Small intestine (tissue), 7 donors: ENCODE measurements at regions not wholly inside any gene's neighbourhood (a gene's known extent, or its start where the extent isn't known, plus 50 kb on each side); places are given as distances from the start of the nearest gene placed in this dataset.

Experiments used
- DNase-seq, 2 donors: peaks; one replicate each; pipeline versions ENCODE4 v3.0.0 to v3.0.0-alpha.2; 2013
- FAIRE-seq: peaks from 2 replicates; lab custom pipeline; 2012; peaks lifted over from hg19 to GRCh38; lab: Jason Lieb, UNC
- H3K27ac ChIP-seq, 3 donors: one replicate each; pipeline ENCODE4 v1.5.1; 2013; ENCODE audit warnings: low read length in 2 of 3, mild to moderate bottlenecking in 2 of 3, control low read depth in 1 of 3, inconsistent platforms in 1 of 3, low read depth in 1 of 3, moderate library complexity in 1 of 3
- H3K27me3 ChIP-seq, 3 donors: one replicate each; pipeline ENCODE4 v1.6.1; 2013; ENCODE audit warnings: low read length in 3 of 3, inconsistent platforms in 1 of 3; ENCODE audit not compliant: control insufficient read depth in 3 of 3, insufficient read depth in 3 of 3
- H3K36me3 ChIP-seq, 3 donors: one replicate each; pipeline ENCODE4 v1.6.1; 2013; ENCODE audit warnings: low read length in 3 of 3, inconsistent platforms in 1 of 3, low read depth in 1 of 3, mild to moderate bottlenecking in 1 of 3, moderate library complexity in 1 of 3; ENCODE audit not compliant: control insufficient read depth in 3 of 3, insufficient read depth in 2 of 3
- H3K4me1 ChIP-seq, 3 donors: one replicate each; pipeline ENCODE4 v1.6.1; 2013; ENCODE audit warnings: low read length in 2 of 3, inconsistent platforms in 1 of 3, low read depth in 1 of 3, mild to moderate bottlenecking in 1 of 3, moderate library complexity in 1 of 3; ENCODE audit not compliant: control insufficient read depth in 3 of 3, insufficient read depth in 2 of 3
- H3K4me3 ChIP-seq, 3 donors: one replicate each; pipeline ENCODE4 v1.5.1; 2013; ENCODE audit warnings: low read length in 3 of 3, control low read depth in 1 of 3, inconsistent platforms in 1 of 3, low read depth in 1 of 3, mild to moderate bottlenecking in 1 of 3, moderate library complexity in 1 of 3
- H3K9me3 ChIP-seq, 2 donors: one replicate each; pipeline ENCODE4 v1.6.1; 2013; ENCODE audit warnings: low read depth in 1 of 2, low read length in 1 of 2; ENCODE audit not compliant: control insufficient read depth in 2 of 2, insufficient read depth in 1 of 2
- WGBS, 3 donors: extraction: QIAGEN DNeasy Blood & Tissue Kit; methylation state at CpG; one replicate each; pipeline ENCODE4 v1.1.7; 2013; 5-methylcytosine and 5-hydroxymethylcytosine counted together
- donor health status: healthy with polysubstance abuse.
- donor health status: control.
- donor health status: control.
- donor health status: Bipolar disorder and iron deficiency.
- donor health status: healthy.

DNA sequence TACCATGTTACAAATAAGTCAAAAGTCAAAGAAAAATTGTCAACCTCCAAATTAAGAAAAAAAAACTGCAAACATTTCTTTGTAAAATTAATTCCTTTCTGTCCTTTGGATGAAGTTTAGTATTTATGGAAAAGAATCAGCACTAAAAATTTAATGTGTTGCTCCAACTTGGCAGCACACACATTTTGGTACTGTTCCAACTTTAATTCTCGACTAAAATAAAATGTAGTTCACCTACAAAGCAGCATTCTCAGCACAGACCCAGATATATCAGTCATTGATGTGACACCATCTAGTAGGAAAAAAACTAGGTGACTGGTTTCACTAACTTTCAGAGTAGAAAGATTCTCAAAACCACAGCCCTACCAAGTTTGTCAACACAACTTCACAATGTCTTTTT, 131.7 kb upstream of the ROBO2 start:
- H3K36me3 ChIP-seq = no peaks in the 10 kb centered on the region
- DNase-seq (no peak), FAIRE-seq (no peak)
- no peak overlapping the region for H3K27ac ChIP-seq
- H3K27me3 ChIP-seq = no peaks in the 10 kb centered on the region
- WGBS, 3 donors = 10 to 21% (median 17%) methylated on average over 1 of the region's 1 CpG
- no peaks in the 10 kb centered on the region for H3K4me1 ChIP-seq
- H3K4me3 ChIP-seq = no peak overlapping the region
- H3K9me3 ChIP-seq = peaks cover 0 to 3% of the 10 kb centered on the region in 2 donors

- 20 to 51% (median 32%) methylated on average over 12 of the region's 12 CpGs for WGBS, 3 donors
- no peaks in the 10 kb centered on the region for H3K36me3 ChIP-seq
- H3K27me3 ChIP-seq = no peaks in the 10 kb centered on the region
- no peak overlapping the region for H3K27ac ChIP-seq
- peak; percentile 84 for FAIRE-seq
- H3K9me3 ChIP-seq = no peaks in the 10 kb centered on the region
- no peak overlapping the region for H3K4me3 ChIP-seq
- peak; percentile 27 to 52 for DNase-seq
- no peaks in the 10 kb centered on the region for H3K4me1 ChIP-seq
These were observed 127.0 kb upstream of the ROBO2 start for GRCh38 chr3:76912841-76913383.

DNA sequence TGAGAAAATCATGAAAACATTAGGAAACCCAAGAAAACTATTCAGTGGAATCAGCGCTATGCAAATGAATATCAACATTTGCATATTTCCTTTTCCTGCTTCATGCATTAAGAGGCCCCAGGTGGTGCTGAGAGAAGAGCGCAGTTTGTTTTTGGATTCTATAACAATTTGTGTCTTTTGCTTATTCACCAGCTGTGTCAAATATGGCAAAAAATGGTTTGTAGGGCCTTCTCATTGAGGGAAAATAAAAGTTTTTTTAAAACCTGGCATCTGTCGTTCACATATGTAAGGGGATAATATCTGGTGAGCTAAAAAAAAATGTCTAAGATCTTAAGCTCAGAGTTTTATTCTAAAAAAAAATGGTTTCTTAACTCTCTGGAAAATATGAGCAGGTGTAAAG, 122.5 kb upstream of the ROBO2 start:
- DNase-seq (no peak), FAIRE-seq (no peak)
- no peaks in the 10 kb centered on the region for H3K36me3 ChIP-seq
- H3K4me1 ChIP-seq = no peaks in the 10 kb centered on the region
- H3K27ac ChIP-seq = no peak overlapping the region
- H3K9me3 ChIP-seq = peaks cover 0 to under 1% of the 10 kb centered on the region in 2 donors
- WGBS, 3 donors = 90 to 93% (median 91%) methylated on average over 3 of the region's 3 CpGs
- H3K4me3 ChIP-seq = no peak overlapping the region
- no peaks in the 10 kb centered on the region for H3K27me3 ChIP-seq

- no peak for FAIRE-seq
- H3K36me3 ChIP-seq = no peaks in the 10 kb centered on the region
- H3K27me3 ChIP-seq = no peaks in the 10 kb centered on the region
- no peaks in the 10 kb centered on the region for H3K4me1 ChIP-seq
- no peak overlapping the region for H3K27ac ChIP-seq
- no peak overlapping the region for H3K4me3 ChIP-seq
- DNase-seq = no peak
- H3K9me3 ChIP-seq = peaks cover 0 to 3% of the 10 kb centered on the region in 2 donors
These were observed 119.4 kb upstream of the ROBO2 start for GRCh38 chr3:76920511-76920910.

- Histone ChIP-seq H3K27me3 (no peaks in the 10 kb centered on the region), H3K27ac (no peak overlapping the region), H3K4me1 (no peaks in the 10 kb centered on the region), H3K9me3 (peaks cover 0 to 3% of the 10 kb centered on the region in 2 donors), H3K4me3 (no peak overlapping the region), H3K36me3 (no peaks in the 10 kb centered on the region)
- WGBS, 3 donors = 58 to 74% (median 73%) methylated on average over 1 of the region's 1 CpG
- DNase-seq (no peak), FAIRE-seq (no peak)
These were observed 116.4 kb upstream of the ROBO2 start for GRCh38 chr3:76923485-76923884.

GRCh38 chr3:76930712-76931111, 109.2 kb upstream of the ROBO2 start:
- Histone ChIP-seq H3K4me3 (no peak overlapping the region), H3K36me3 (no peaks in the 10 kb centered on the region), H3K9me3 (no peaks in the 10 kb centered on the region), H3K27me3 (no peaks in the 10 kb centered on the region), H3K4me1 (no peaks in the 10 kb centered on the region), H3K27ac (no peak overlapping the region)
- no peak for FAIRE-seq
- no peak for DNase-seq
- 64 to 68% (median 64%) methylated on average over 2 of the region's 2 CpGs for WGBS, 3 donors

- no peak for FAIRE-seq
- no peaks in the 10 kb centered on the region for H3K27me3 ChIP-seq
These were observed 106.7 kb upstream of the ROBO2 start for GRCh38 chr3:76933245-76933644.

GRCh38 chr3:76938962-76939361, 100.9 kb upstream of the ROBO2 start:
- H3K36me3 ChIP-seq = no peaks in the 10 kb centered on the region
- DNase-seq = no peak
- H3K9me3 ChIP-seq = no peaks in the 10 kb centered on the region
- no peak overlapping the region for H3K4me3 ChIP-seq
- H3K27ac ChIP-seq = no peak overlapping the region
- H3K4me1 ChIP-seq = peaks cover 0 to 4% (median 0%) of the 10 kb centered on the region in 3 donors
- no peak for FAIRE-seq
- no peaks in the 10 kb centered on the region for H3K27me3 ChIP-seq

More at GRCh38 chr3:76933245-76933644, 106.7 kb upstream of the ROBO2 start:
- no peaks in the 10 kb centered on the region for H3K4me1 ChIP-seq
- H3K27ac ChIP-seq = no peak overlapping the region
- 46 to 79% (median 56%) methylated on average over 1 of the region's 1 CpG for WGBS, 3 donors
- H3K9me3 ChIP-seq = no peaks in the 10 kb centered on the region
- DNase-seq = no peak
- H3K36me3 ChIP-seq = no peaks in the 10 kb centered on the region
- H3K4me3 ChIP-seq = no peak overlapping the region

DNA sequence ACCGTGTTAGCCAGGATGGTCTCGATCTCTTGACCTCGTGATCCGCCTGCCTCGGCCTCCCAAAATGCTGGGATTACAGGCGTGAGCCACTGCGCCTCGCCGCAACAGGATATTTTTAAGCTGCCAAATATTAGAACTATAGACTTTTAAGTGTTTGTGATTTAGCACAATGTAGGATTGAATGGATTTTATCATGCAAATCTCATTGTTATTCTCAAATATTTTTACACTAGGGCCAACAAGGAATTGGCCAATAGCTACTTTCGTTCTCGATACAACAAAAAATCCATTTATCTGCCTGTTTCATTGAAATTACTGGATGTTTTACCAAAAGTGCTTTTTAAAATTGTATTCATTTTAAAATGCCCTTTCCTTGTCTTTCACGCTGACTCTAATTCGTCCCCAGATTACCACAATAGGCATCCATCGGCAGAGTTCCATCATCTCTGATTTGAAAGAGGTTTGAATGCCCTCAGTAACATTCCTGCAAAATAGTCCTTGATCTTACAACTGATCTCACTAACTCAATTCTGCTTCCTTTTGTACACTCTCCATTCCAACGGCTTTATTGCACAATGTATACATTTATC, 99.6 kb upstream of the ROBO2 start:
- no peak overlapping the region for H3K27ac ChIP-seq
- H3K9me3 ChIP-seq = no peaks in the 10 kb centered on the region
- no peaks in the 10 kb centered on the region for H3K36me3 ChIP-seq
- H3K27me3 ChIP-seq = no peaks in the 10 kb centered on the region
- no peak for FAIRE-seq
- no peak overlapping the region for H3K4me3 ChIP-seq
- peaks cover 0 to 4% (median 0%) of the 10 kb centered on the region in 3 donors for H3K4me1 ChIP-seq
- no peak for DNase-seq
- WGBS, 3 donors = 94 to 96% (median 95%) methylated on average over 14 to 15 of the region's 15 CpGs
